Endodermal cell (in vitro differentiated cells): ENCODE measurements at regions not wholly inside any gene's neighbourhood (a gene's known extent, or its start where the extent isn't known, plus 50 kb on each side); places are given as distances from the start of the nearest gene placed in this dataset.

Experiments used
- DNase-seq: peaks from one replicate; pipeline ENCODE4 v3.0.0-alpha.2; 2017
- H3K27ac ChIP-seq: 2 replicates; pipeline ENCODE4 v1.5.1; 2013; ENCODE audit warnings: mild to moderate bottlenecking, low read depth, low read length, moderate library complexity
- H3K27me3 ChIP-seq: 2 replicates; pipeline ENCODE4 v1.6.1; 2013; ENCODE audit warnings: mild to moderate bottlenecking, low read length, moderate library complexity; ENCODE audit not compliant: insufficient read depth, control insufficient read depth, poor library complexity, severe bottlenecking
- H3K36me3 ChIP-seq: 2 replicates; pipeline ENCODE4 v1.7.0; 2013; ENCODE audit warnings: mild to moderate bottlenecking, low read length, moderate library complexity; ENCODE audit not compliant: control insufficient read depth, insufficient read depth
- H3K4me1 ChIP-seq: one replicate; pipeline ENCODE4 v1.7.0; 2013; ENCODE audit warnings: low read length; ENCODE audit not compliant: control insufficient read depth, insufficient read depth
- H3K4me3 ChIP-seq: 2 replicates; pipeline ENCODE4 v1.5.1; 2013; ENCODE audit warnings: mild to moderate bottlenecking, low read length, moderate library complexity
- H3K9ac ChIP-seq: 2 replicates; pipeline ENCODE4 v1.6.1; 2013; ENCODE audit warnings: mild to moderate bottlenecking, low read length, moderate library complexity; ENCODE audit not compliant: poor library complexity, severe bottlenecking; ENCODE audit errors: extremely low read depth
- H3K9me3 ChIP-seq: 2 replicates; pipeline ENCODE4 v1.6.1; 2013; ENCODE audit warnings: mild to moderate bottlenecking, low read length, moderate library complexity; ENCODE audit not compliant: control insufficient read depth
- H3K27ac Mint-ChIP-seq: 2 replicates; pipeline ENCODE4 v1.8.0; 2020; ENCODE audit warnings: mixed read lengths
- H3K27me3 Mint-ChIP-seq: 2 replicates; pipeline ENCODE4 v1.8.0; 2021; ENCODE audit warnings: mild to moderate bottlenecking, mixed read lengths; ENCODE audit not compliant: insufficient read depth
- H3K36me3 Mint-ChIP-seq: 2 replicates; pipeline ENCODE4 v1.8.0; 2020; ENCODE audit warnings: low read depth, mixed read lengths
- H3K4me1 Mint-ChIP-seq: 2 replicates; pipeline ENCODE4 v1.8.0; 2020; ENCODE audit warnings: mixed read lengths
- H3K4me3 Mint-ChIP-seq: 2 replicates; pipeline ENCODE4 v1.8.0; 2020; ENCODE audit warnings: mild to moderate bottlenecking, moderate library complexity, mixed read lengths
- H3K9me3 Mint-ChIP-seq: 2 replicates; pipeline ENCODE4 v1.8.0; 2020; ENCODE audit warnings: mild to moderate bottlenecking, mixed read lengths
- CTCF ChIP-seq: fragments of 200-600 bp; sonication (generic); conservative IDR thresholded peaks from 2 replicates; pipeline ENCODE4 v1.5.0; 2021; ENCODE audit warnings: antibody characterized with exemption, mild to moderate bottlenecking
- WGBS, 2 experiments: methylation state at CpG; one replicate each; pipeline versions ENCODE4 v1.1.5 to v1.1.7; 2013; ENCODE audit warnings: missing lambda C conversion rate in 2 of 2, mixed read lengths in 1 of 2; ENCODE audit not compliant: insufficient coverage in 1 of 2, insufficient read length in 1 of 2; 5-methylcytosine and 5-hydroxymethylcytosine counted together

GRCh38 chr2:21676676-21677075, 552.9 kb downstream of the TDRD15 start:
- no peak for DNase-seq
- TF ChIP-seq CTCF = no peak
- Mint-ChIP-seq H3K9me3 (peaks cover 7% of the 10 kb centered on the region), H3K27ac (no peak overlapping the region), H3K4me3 (no peak overlapping the region), H3K4me1 (no peaks in the 10 kb centered on the region), H3K27me3 (no peaks in the 10 kb centered on the region), H3K36me3 (no peaks in the 10 kb centered on the region)
- Histone ChIP-seq H3K27ac (no peak overlapping the region), H3K9me3 (no peaks in the 10 kb centered on the region), H3K4me1 (no peaks in the 10 kb centered on the region), H3K36me3 (no peaks in the 10 kb centered on the region), H3K27me3 (no peaks in the 10 kb centered on the region), H3K9ac (no peak overlapping the region), H3K4me3 (no peak overlapping the region)

GRCh38 chr2:21683838-21684237, 560.1 kb downstream of the TDRD15 start:
- Mint-ChIP-seq H3K4me1 (no peaks in the 10 kb centered on the region), H3K27me3 (no peaks in the 10 kb centered on the region)
- WGBS, 2 experiments = no CpG with 5 or more reads among the region's 2 CpGs

GRCh38 chr2:21687589-21687988, 563.8 kb downstream of the TDRD15 start:
- H3K27me3 ChIP-seq = no peaks in the 10 kb centered on the region

More at GRCh38 chr2:21683838-21684237, 560.1 kb downstream of the TDRD15 start:
- no peaks in the 10 kb centered on the region for H3K4me1 ChIP-seq
- no peak overlapping the region for H3K27ac Mint-ChIP-seq
- no peak overlapping the region for H3K4me3 ChIP-seq
- H3K27me3 ChIP-seq = no peaks in the 10 kb centered on the region
- H3K36me3 ChIP-seq = no peaks in the 10 kb centered on the region
- peaks cover 5% of the 10 kb centered on the region for H3K9me3 Mint-ChIP-seq
- no peak overlapping the region for H3K9ac ChIP-seq
- no peak overlapping the region for H3K4me3 Mint-ChIP-seq
- no peaks in the 10 kb centered on the region for H3K9me3 ChIP-seq
- H3K27ac ChIP-seq = no peak overlapping the region
- no peak for DNase-seq
- no peaks in the 10 kb centered on the region for H3K36me3 Mint-ChIP-seq
- TF ChIP-seq CTCF = no peak

More at GRCh38 chr2:21687589-21687988, 563.8 kb downstream of the TDRD15 start:
- Mint-ChIP-seq H3K4me3 (no peak overlapping the region), H3K27me3 (no peaks in the 10 kb centered on the region), H3K36me3 (no peaks in the 10 kb centered on the region), H3K4me1 (no peaks in the 10 kb centered on the region), H3K27ac (no peak overlapping the region), H3K9me3 (no peaks in the 10 kb centered on the region)
- Histone ChIP-seq H3K9me3 (no peaks in the 10 kb centered on the region), H3K4me1 (no peaks in the 10 kb centered on the region), H3K9ac (no peak overlapping the region), H3K4me3 (no peak overlapping the region), H3K27ac (no peak overlapping the region), H3K36me3 (no peaks in the 10 kb centered on the region)
- no peak for DNase-seq
- 95 to 100% methylated on average over 1 to 2 of the region's 2 CpGs for WGBS, 2 experiments
- no peak for TF ChIP-seq CTCF
